HG02623 (cell line): ENCODE measurements at regions not wholly inside any gene's neighbourhood (a gene's known extent, or its start where the extent isn't known, plus 50 kb on each side); places are given as distances from the start of the nearest gene placed in this dataset.

ENCODE experiments used
- ATAC-seq: cut with Tn5 transposase; IDR thresholded peaks from one replicate; pipeline ENCODE4 v1.9.1; 2021; ENCODE audit warnings: moderate library complexity; ENCODE audit not compliant: unreplicated experiment

DNA sequence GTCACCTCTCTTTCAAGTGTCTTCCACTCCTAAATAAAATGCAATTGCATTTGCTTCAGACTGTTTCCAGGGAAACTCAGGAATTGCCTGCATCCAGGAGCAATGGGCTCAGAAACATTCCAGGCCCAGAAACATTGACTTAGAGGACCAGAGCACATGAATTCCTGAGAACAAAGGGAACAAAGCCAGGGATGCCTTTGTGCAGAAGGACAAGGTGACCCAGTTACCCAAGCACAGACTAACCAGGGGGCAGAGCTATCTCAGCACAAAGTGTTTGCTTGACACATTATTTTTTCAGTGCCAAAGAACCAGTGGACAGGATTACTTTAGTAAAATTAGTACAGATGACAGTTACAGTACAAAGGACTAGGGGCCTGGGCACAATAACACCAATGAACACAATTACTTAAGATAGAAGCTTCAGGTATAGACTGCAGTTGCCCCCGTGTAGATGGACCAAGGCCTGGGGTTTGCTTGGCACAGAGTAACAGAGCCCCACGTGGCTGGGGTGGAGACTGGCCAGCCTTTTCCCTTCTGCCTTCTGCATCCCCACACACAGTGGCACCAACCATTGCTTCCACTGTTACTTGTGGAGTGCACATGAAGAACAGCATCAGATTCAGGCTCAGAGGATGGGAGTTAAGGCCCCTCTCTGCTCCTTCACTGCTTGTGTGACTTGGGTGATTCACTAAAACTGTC, 500.8 kb downstream of the INSC start:
- ATAC-seq, result no peak

DNA sequence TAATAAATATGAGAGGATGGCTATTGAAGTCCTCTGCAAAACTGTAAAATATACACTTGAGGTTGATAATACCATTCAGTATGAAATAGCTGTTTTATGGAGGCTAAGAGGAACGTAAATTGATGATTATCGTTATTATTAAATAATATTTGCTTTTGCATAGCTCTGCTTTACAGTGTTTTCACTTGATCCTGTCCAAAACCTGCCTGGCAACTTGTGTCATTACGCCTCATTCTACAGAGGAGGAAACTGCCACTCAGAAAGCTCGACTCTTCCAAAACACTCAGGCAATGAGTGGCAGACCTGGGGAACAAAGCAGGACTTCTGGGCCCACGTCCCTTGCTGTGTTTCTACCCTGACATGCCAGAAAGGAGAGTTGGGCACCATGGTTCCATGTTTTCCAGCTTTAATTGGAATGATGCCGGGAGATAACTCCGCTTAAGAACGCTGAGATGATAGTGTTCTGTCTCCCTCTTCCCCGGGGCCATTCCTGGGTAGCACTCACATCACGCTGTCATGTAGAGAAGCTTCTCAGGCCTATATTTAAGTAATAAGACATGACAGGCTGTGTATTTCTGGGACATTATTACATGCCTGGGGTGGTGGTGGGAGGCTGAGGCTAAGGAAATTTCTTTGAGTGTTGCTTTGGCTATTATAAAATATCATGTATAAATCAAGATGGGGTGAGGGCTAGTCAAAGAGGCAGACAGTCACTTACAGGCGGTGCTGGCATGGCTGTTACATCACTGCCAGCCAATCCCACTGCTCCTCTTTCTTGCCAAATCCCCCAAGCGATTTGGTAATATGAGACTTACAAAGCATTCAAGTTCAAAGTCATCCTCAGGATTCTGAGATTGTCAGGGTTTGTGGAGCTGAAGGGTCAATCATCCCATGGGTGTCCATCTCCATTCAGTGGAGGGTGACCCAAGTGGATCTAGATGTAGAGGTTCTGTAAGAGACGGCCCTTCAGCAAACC, 501.7 kb downstream of the INSC start:
- no peak for ATAC-seq

DNA sequence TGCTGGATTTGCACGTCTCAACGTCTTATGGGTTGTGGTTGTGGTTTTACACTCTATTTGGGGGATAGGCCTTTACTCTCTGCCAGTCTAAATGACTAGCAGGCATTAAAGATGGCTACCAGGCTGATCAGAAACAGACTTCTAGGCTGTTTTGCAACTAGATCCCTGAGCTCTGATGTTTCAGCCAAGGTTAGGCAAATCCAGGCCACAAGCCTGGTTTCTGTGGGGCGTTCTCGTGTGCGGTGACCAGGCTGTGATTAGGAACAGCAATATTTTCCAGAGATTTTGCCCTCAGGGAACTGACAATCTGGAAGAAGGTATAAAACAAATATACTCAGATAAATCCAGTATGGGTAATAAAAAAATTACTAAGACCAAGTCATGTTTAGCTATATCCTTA, 502.4 kb downstream of the INSC start:
- ATAC-seq, result no peak

- no peak for ATAC-seq
Measured at GRCh38 chr11:15618583-15619032, 503.9 kb downstream of the INSC start.

DNA sequence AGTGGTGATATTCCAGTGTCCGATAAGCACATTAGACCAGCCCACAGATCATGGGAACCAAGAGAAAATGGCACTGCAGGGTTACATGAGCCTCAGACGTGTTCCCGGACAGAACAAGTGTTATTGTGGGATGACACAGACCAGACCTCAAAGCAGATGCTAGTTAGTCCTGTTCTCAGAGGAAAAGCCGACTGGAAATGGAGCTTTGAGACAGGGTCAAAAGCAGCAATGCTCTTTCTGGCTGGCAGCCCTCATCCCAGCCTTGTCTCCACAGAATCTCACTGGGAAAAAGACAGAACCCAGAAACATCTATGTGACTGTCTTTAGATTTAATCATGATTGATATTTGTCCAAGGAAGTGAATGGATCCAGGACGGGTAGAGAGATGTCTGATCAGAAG, 506.8 kb downstream of the INSC start:
- no peak for ATAC-seq

GRCh38 chr11:15622231-15622890, 507.6 kb downstream of the INSC start:
- no peak for ATAC-seq

- ATAC-seq, result no peak
Measured at GRCh38 chr11:15624701-15625100, 510.0 kb downstream of the INSC start.

DNA sequence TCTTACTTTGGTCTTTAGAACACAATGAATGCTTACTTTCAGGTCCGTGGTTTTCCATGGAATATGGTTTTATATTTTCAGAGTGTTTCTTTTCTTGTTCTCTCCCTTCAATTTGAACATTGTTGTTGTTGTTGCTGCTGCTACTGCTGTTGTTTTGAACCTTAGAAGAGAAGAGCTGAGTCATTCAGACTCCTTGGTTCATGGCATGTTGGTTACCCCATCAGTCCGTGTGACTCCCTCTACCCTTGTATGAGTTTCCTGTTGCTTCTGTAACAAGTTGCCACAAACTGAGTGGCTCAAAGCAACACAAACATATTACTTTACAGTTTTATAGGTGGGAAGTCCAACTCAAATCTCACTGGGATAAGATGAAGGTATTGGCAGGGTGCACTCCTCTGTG, 511.0 kb downstream of the INSC start:
- no peak for ATAC-seq

DNA sequence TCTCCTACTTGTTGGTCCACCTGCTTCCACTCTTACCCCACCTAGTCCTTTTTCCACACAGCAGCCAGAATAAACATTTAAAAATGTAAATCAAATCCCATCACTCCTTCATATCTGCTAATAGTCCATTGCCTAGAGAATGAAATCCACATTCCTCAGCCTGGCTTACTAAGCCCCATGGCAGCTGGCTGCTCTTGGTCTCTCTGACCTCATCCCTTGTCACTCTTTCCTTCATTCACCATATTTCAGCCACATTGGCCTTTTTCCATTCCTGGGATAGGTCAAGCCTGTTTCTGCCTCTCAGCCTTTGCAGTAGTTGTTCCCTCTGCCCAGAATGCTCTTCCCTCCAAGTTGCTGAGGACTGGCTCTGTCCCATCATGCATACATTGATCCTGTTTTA, 512.8 kb downstream of the INSC start:
- no peak for ATAC-seq

DNA sequence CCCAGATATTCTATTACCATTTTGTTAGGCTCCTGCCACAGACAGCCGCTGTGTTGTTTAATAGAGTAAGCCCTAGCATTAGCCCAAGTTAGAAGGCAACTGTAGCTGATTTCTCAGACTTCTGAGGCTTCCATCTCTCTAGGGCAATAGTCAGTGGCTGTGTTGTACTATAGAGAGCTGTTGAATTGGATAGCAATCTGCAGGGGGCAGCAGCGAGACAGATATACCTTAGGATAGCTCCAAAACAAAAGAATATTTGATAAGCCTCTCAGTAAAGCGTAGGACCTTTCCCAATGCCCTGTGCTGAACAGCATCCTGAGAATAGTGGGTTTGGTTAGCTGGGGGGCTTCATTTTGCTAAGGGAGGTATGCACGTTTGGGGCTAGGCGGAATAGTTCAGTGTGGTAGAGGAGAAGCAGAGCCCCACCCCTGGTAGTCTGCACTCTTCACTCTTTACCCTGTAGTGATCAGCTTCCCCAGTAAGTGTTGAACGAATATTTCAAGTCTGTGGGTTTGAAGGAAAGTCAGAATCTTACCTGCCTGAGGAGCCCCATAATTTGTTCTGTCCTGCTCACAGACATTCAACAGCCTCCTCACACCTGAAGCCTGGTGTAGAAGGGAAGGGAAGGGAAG, 515.1 kb downstream of the INSC start:
- no peak for ATAC-seq

DNA sequence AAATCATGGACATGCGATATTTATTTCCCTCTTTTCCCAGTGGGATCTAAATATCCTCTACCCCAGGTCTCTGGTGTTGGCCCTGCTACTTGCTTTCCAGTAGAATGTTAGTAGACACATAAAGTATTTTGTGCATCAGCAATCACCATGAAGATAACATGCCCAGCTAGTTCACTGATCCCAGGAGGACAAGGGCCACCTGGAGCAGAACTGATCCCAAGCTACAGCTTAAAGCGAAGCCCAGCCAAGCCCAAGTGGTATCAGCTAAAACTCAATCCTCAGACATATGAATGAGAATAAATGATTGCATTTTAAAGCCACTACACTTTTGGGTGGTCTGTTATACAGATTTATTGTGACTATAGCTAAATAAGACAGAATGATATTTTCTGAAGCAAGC, 516.2 kb downstream of the INSC start:
- no peak for ATAC-seq

DNA sequence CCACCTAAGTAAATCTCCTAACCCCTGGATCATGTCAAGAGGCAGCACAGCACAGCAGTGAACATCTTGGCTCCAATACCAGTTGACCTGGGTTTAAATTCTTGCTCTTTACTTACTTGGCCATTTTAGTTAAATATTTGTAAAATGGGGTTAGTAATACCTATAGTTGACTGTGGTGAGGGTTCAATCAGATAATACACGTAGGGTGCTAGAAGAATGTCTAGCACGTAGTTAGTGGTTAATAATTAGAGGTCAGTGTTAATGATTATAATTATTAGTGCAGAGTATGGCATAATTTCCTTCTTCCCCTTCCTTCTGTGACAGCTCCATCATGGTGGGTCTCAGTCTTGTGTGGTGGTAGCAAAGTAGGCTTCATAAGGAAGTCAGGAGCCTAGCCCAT, 520.8 kb downstream of the INSC start:
- ATAC-seq, result no peak

DNA sequence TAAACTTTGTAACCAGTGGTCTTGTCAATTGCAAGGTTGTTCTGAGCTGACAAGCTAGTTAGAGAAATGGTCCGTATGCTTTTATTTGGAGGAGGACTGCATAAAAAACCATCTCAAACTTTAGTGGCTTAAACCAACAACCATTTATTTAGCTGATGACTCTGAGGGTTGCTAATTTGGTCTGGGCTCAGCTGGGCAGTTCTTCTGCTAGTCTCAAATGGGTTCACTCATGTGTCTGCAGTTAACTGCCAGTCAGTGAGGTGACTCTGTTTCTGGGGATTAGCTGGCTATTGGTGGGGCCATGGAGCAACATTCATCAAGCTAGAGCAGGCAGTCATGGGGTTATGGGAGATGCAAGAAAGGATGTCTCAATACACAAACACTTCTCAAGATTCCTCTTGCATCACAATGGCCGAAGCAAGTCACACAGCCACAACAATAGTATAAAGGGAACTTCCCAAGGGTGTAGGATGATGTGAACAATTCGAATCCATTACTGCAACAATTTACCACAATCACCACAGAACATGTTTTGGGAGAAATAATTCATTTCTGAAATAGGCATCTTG, 521.9 kb downstream of the INSC start:
- ATAC-seq, result no peak

GRCh38 chr11:15638386-15638787, 523.7 kb downstream of the INSC start:
- no peak for ATAC-seq

DNA sequence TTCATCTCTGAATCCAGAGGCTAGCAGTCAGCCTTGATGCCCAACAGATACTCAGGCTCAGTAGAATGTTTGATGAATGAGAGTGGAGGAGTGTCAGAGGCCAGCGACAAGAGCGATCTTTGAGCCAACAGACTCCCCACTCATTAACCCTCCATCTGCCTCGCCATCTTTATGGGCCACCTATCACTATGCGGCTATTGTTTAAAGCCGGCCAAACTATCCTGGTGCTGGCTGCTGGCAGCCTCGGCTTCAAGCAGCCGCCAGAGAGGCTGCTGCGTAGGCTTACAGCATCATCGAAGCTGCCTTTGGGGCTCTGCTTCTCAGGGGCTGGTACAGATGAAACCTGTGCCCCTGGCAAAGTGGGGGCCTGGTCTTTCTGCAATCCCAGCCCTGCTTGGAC, 525.6 kb downstream of the INSC start:
- no peak for ATAC-seq

DNA sequence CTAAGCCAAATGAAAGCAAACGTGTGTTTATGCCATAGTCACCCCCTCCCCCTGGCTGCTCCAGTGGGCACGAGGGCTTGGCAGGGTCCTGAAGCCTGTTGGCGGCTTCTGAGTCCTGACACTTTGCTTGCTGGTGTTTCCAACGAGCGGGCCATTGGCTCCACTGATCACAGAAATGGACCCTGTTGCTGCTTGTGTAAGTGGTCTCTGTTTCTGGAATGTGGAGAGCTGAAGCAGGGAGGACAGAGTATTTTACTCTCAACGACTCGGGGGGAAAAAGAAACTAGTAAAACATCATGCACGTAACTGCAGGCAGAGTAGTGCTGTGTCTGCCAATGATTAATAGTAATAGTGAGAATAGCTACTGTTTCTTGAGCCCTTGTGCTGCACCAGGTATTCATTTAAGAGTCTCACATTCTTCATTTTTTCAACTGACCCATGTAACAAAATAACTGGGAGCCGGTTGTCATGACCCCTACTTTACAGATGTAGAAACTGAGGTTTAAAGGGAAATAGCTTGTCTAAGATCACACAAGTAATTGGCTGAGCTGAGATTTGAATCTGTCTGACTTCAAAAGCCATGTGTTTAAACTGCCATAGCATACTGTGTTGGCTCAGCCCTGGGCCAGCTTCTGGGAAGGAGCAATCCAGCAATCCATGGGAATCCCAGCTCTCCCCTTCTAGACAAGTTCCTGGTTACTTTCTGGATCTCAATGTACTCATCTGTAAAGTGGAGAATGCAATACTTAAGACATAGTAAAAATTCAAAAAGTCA, 526.7 kb downstream of the INSC start:
- ATAC-seq, result no peak

DNA sequence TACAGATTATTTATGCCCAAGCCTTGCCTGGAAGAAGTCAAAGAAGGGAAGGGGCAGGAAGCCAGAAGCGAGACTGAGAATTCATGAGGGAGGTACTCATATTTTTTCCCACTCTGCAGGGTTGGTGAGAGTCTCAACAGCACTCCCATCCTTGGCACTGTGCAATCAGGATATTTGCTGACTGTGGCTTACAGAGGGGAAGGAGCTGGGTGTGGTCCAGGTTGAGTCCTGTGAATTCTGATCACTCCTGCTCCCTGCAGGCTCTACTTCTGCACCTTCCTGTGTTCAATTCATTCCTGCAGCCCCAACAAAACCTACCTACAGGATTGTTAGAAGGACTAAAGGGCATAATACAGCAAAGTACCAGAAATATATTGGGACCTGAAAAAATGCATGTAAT, 530.5 kb downstream of the INSC start:
- no peak for ATAC-seq

GRCh38 chr11:15649371-15650104, 534.8 kb downstream of the INSC start:
- ATAC-seq, result no peak
